Muscle layer of colon (tissue), 2 donors: ENCODE measurements at regions not wholly inside any gene's neighbourhood (a gene's known extent, or its start where the extent isn't known, plus 50 kb on each side); places are given as distances from the start of the nearest gene placed in this dataset.

Source experiments
- H3K27ac ChIP-seq: one replicate; pipeline ENCODE4 v1.7.0; 2013; ENCODE audit warnings: low read depth, mild to moderate bottlenecking, low read length, moderate library complexity
- H3K27me3 ChIP-seq, 2 donors: one replicate each; pipeline ENCODE4 v1.7.0; 2013; ENCODE audit warnings: low read length in 2 of 2, mild to moderate bottlenecking in 2 of 2; ENCODE audit not compliant: insufficient read depth in 2 of 2, control insufficient read depth in 1 of 2
- H3K36me3 ChIP-seq: one replicate; pipeline ENCODE4 v1.7.0; 2013; ENCODE audit warnings: mild to moderate bottlenecking, low read length; ENCODE audit not compliant: insufficient read depth
- H3K4me1 ChIP-seq: one replicate; pipeline ENCODE4 v1.7.0; 2013; ENCODE audit warnings: mild to moderate bottlenecking, low read length; ENCODE audit not compliant: insufficient read depth
- H3K4me3 ChIP-seq, 2 donors: one replicate each; pipeline ENCODE4 v1.7.0; 2013; ENCODE audit warnings: low read length in 2 of 2, low read depth in 1 of 2, mild to moderate bottlenecking in 1 of 2, moderate library complexity in 1 of 2
- H3K9ac ChIP-seq: one replicate; pipeline ENCODE4 v1.7.0; 2013; ENCODE audit warnings: low read length
- H3K9me3 ChIP-seq: one replicate; pipeline ENCODE4 v1.7.0; 2013; ENCODE audit warnings: mild to moderate bottlenecking, low read length
- donor health status: abdominal sarcoma.
- donor health status: Adenocarcinoma of cecum.

- Histone ChIP-seq H3K4me3 (no peak overlapping the region), H3K27me3 (no peaks in the 10 kb centered on the region), H3K4me1 (peaks cover 4% of the 10 kb centered on the region), H3K9ac (no peak overlapping the region), H3K9me3 (no peaks in the 10 kb centered on the region), H3K27ac (no peak overlapping the region), H3K36me3 (no peaks in the 10 kb centered on the region)
Observed at GRCh38 chr21:28280611-28281010, 712.1 kb downstream of the LTN1 start.

- Histone ChIP-seq H3K4me1 (no peaks in the 10 kb centered on the region), H3K36me3 (no peaks in the 10 kb centered on the region), H3K27me3 (no peaks in the 10 kb centered on the region), H3K4me3 (no peak overlapping the region), H3K9me3 (no peaks in the 10 kb centered on the region), H3K9ac (no peak overlapping the region), H3K27ac (no peak overlapping the region)
Observed at GRCh38 chr21:28277324-28277723, 715.4 kb downstream of the LTN1 start.

- Histone ChIP-seq H3K4me3 (no peak overlapping the region), H3K27ac (no peak overlapping the region), H3K4me1 (no peaks in the 10 kb centered on the region), H3K36me3 (no peaks in the 10 kb centered on the region), H3K9ac (no peak overlapping the region), H3K27me3 (no peaks in the 10 kb centered on the region), H3K9me3 (no peaks in the 10 kb centered on the region)
Observed at GRCh38 chr21:28272272-28272992, 720.2 kb downstream of the LTN1 start.

GRCh38 chr21:28269173-28269572 is 723.5 kb downstream of the LTN1 start:
- no peak overlapping the region for H3K4me3 ChIP-seq
- no peak overlapping the region for H3K9ac ChIP-seq
- H3K27me3 ChIP-seq: no peaks in the 10 kb centered on the region
- no peaks in the 10 kb centered on the region for H3K36me3 ChIP-seq
- H3K9me3 ChIP-seq: no peaks in the 10 kb centered on the region
- no peak overlapping the region for H3K27ac ChIP-seq
- no peaks in the 10 kb centered on the region for H3K4me1 ChIP-seq

- Histone ChIP-seq H3K27ac (no peak overlapping the region), H3K4me3 (no peak overlapping the region), H3K27me3 (no peaks in the 10 kb centered on the region)
Observed at GRCh38 chr21:28268685-28269084, 724.0 kb downstream of the LTN1 start.

GRCh38 chr21:28267449-28267848 is 725.2 kb downstream of the LTN1 start:
- no peak overlapping the region for H3K9ac ChIP-seq
- H3K27ac ChIP-seq: no peak overlapping the region
- H3K9me3 ChIP-seq: no peaks in the 10 kb centered on the region
- H3K36me3 ChIP-seq: no peaks in the 10 kb centered on the region
- no peaks in the 10 kb centered on the region for H3K4me1 ChIP-seq
- H3K27me3 ChIP-seq: no peaks in the 10 kb centered on the region
- H3K4me3 ChIP-seq: no peak overlapping the region

More at GRCh38 chr21:28268685-28269084, 724.0 kb downstream of the LTN1 start:
- H3K4me1 ChIP-seq: no peaks in the 10 kb centered on the region
- H3K9me3 ChIP-seq: no peaks in the 10 kb centered on the region
- H3K9ac ChIP-seq: no peak overlapping the region
- no peaks in the 10 kb centered on the region for H3K36me3 ChIP-seq

GRCh38 chr21:28266061-28266460 is 726.6 kb downstream of the LTN1 start:
- Histone ChIP-seq H3K9me3 (no peaks in the 10 kb centered on the region), H3K36me3 (no peaks in the 10 kb centered on the region), H3K27ac (no peak overlapping the region), H3K4me1 (no peaks in the 10 kb centered on the region), H3K27me3 (no peaks in the 10 kb centered on the region), H3K4me3 (no peak overlapping the region), H3K9ac (no peak overlapping the region)

- Histone ChIP-seq H3K27ac (no peak overlapping the region), H3K4me3 (no peak overlapping the region), H3K27me3 (no peaks in the 10 kb centered on the region), H3K36me3 (no peaks in the 10 kb centered on the region), H3K9me3 (no peaks in the 10 kb centered on the region), H3K9ac (no peak overlapping the region), H3K4me1 (no peaks in the 10 kb centered on the region)
Observed at GRCh38 chr21:28263974-28264373, 728.7 kb downstream of the LTN1 start.

- H3K9me3 ChIP-seq: no peaks in the 10 kb centered on the region
- no peaks in the 10 kb centered on the region for H3K27me3 ChIP-seq
- no peak overlapping the region for H3K27ac ChIP-seq
- H3K9ac ChIP-seq: no peak overlapping the region
- no peaks in the 10 kb centered on the region for H3K4me1 ChIP-seq
- H3K4me3 ChIP-seq: no peak overlapping the region
- H3K36me3 ChIP-seq: no peaks in the 10 kb centered on the region
Observed at GRCh38 chr21:28261298-28261697, 731.4 kb downstream of the LTN1 start.

GRCh38 chr21:28257276-28257675 is 735.4 kb downstream of the LTN1 start:
- no peaks in the 10 kb centered on the region for H3K9me3 ChIP-seq
- H3K27ac ChIP-seq: no peak overlapping the region
- no peaks in the 10 kb centered on the region for H3K36me3 ChIP-seq
- H3K27me3 ChIP-seq: no peaks in the 10 kb centered on the region
- no peak overlapping the region for H3K9ac ChIP-seq
- H3K4me1 ChIP-seq: no peaks in the 10 kb centered on the region
- H3K4me3 ChIP-seq: no peak overlapping the region

- no peak overlapping the region for H3K27ac ChIP-seq
Observed at GRCh38 chr21:28256837-28257236, 735.8 kb downstream of the LTN1 start.

GRCh38 chr21:28256420-28256831 is 736.3 kb downstream of the LTN1 start:
- Histone ChIP-seq H3K27me3 (no peaks in the 10 kb centered on the region), H3K36me3 (no peaks in the 10 kb centered on the region), H3K9ac (no peak overlapping the region), H3K4me3 (no peak overlapping the region), H3K9me3 (no peaks in the 10 kb centered on the region), H3K4me1 (no peaks in the 10 kb centered on the region), H3K27ac (no peak overlapping the region)

More at GRCh38 chr21:28256837-28257236, 735.8 kb downstream of the LTN1 start:
- Histone ChIP-seq H3K36me3 (no peaks in the 10 kb centered on the region), H3K9me3 (no peaks in the 10 kb centered on the region), H3K4me3 (no peak overlapping the region), H3K9ac (no peak overlapping the region), H3K27me3 (no peaks in the 10 kb centered on the region), H3K4me1 (no peaks in the 10 kb centered on the region)
